ENCODE measurements at regions not wholly inside any gene's neighbourhood (a gene's known extent, or its start where the extent isn't known, plus 50 kb on each side); places are given as distances from the start of the nearest gene placed in this dataset.
"Not testable (repeated sequence)": the region's sequence is repeated elsewhere in the genome, so short reads cannot be mapped to it uniquely, and the experiment has no call there.

- FAIRE-seq: no peak
- TF ChIP-seq, protein P1, sequence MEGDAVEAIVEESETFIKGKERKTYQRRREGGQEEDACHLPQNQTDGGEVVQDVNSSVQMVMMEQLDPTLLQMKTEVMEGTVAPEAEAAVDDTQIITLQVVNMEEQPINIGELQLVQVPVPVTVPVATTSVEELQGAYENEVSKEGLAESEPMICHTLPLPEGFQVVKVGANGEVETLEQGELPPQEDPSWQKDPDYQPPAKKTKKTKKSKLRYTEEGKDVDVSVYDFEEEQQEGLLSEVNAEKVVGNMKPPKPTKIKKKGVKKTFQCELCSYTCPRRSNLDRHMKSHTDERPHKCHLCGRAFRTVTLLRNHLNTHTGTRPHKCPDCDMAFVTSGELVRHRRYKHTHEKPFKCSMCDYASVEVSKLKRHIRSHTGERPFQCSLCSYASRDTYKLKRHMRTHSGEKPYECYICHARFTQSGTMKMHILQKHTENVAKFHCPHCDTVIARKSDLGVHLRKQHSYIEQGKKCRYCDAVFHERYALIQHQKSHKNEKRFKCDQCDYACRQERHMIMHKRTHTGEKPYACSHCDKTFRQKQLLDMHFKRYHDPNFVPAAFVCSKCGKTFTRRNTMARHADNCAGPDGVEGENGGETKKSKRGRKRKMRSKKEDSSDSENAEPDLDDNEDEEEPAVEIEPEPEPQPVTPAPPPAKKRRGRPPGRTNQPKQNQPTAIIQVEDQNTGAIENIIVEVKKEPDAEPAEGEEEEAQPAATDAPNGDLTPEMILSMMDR (IDR thresholded peaks at IDR 0.05; ENCODE audit: insufficient read depth, missing control alignments): no peak
- no peak for DNase-seq (ENCODE audit: insufficient read length, low spot score)
Measured at GRCh38 chr11:23781803-23782560, 714.9 kb upstream of the LUZP2 start.

GRCh38 chr11:23786974-23787373 lies 709.9 kb upstream of the LUZP2 start:
- not testable (repeated sequence) for FAIRE-seq; DNase-seq (ENCODE audit: insufficient read length, low spot score)

DNA sequence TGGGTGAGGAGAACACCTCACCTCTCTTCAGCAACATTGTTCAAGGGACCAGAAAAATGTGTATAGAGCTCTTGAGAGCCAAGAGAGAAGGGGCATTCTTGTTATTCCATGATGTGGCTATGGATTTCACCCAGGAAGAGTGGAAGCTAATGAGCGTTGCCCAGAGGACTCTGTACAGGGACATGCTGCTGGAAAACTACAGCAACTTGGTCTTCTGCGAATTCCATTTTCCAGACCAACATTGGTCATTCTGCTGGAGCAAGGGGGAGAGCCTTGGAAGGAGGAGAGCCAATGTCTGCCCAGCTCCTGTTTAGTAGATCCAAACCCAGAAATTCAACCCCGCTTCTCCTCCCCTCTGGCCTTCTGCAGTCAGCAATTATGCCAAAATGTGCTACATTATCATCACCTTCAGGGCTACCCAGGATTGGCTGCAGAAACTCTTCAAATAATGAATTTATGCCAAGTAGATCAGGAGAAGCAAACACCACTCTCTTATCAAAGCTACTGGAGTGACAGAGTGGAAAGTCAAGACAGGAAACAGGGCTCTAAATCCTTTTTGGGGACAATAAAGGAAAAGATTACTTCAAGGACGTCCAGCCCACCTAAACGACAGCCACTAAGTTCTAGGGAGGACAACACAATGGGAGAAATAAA lies 707.5 kb upstream of the LUZP2 start:
- DNase-seq (ENCODE audit: insufficient read length, low spot score) (no peak), FAIRE-seq (no peak)
- TF ChIP-seq, protein P1 (IDR thresholded peaks at IDR 0.05; ENCODE audit: insufficient read depth, missing control alignments): no peak

DNA sequence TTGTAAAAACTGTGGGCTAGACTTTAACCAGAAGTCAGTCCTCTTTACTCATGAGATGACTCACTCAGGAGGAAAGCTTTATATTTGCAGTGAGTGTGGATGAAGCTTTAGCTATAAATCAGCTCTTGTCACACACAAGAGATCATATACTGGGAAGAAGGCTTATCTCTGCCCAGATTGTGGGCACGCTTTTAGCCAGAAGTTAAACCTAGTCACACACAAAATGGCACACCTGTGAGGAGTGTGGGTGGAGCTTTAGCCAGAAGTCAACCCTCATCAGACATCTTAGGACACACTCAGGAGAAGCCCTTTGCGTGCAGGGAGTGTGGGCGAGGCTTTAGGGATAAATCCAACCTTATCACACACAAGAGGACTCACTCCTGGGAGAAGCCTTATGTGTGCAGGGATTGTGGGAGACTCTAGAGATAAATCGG lies 706.9 kb upstream of the LUZP2 start:
- TF ChIP-seq, protein P1 (IDR thresholded peaks at IDR 0.05; ENCODE audit: insufficient read depth, missing control alignments): no peak
- DNase-seq (ENCODE audit: insufficient read length, low spot score) (no peak), FAIRE-seq (no peak)

- FAIRE-seq: no peak
- TF ChIP-seq, protein P1 (IDR thresholded peaks at IDR 0.05; ENCODE audit: insufficient read depth, missing control alignments): no peak
Measured at GRCh38 chr11:23797624-23798419, 699.0 kb upstream of the LUZP2 start.

DNA sequence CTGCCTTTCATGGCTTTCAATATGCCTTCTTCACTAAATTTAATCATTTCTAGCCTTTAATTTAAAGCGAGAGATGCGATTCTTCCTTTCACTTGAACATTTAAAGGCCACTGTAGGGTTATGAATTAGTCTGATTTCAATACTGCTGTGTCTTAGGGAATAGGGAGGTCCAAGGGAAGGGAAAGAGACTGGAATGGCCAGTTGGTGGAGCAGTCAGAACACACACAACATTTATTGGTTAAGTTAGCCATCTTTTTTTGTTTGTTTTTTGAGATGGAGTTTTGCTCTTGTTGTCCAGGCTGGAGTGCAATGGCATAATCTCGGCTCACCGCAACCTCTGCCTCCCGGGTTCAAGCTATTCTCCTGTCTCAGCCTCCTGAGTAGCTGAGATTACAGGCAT lies 662.5 kb upstream of the LUZP2 start:
- FAIRE-seq: not testable (repeated sequence)

More at GRCh38 chr11:23797624-23798419, 699.0 kb upstream of the LUZP2 start:
- DNase-seq (ENCODE audit: insufficient read length, low spot score): no peak

GRCh38 chr11:23836981-23837380 lies 659.9 kb upstream of the LUZP2 start:
- DNase-seq (ENCODE audit: insufficient read length, low spot score): no peak
- no peak for FAIRE-seq
- TF ChIP-seq, protein P1 (IDR thresholded peaks at IDR 0.05; ENCODE audit: insufficient read depth, missing control alignments): no peak

More for the DNA sequence above, 662.5 kb upstream of the LUZP2 start:
- DNase-seq (ENCODE audit: insufficient read length, low spot score): not testable (repeated sequence)

All from D721Med (cell line).